ENCODE measurements at regions not wholly inside any gene's neighbourhood (a gene's known extent, or its start where the extent isn't known, plus 50 kb on each side); places are given as distances from the start of the nearest gene placed in this dataset.
"Not testable (repeated sequence)": the region's sequence is repeated elsewhere in the genome, so short reads cannot be mapped to it uniquely, and the experiment has no call there.

- ChIA-PET POLR2A (ENCODE audit: partially characterized antibody) (no interaction called here), CTCF (ENCODE audit: partially characterized antibody) (no interaction called here)
- H3K9me3 ChIP-seq (ENCODE audit: control insufficient read depth in 1 of 2, low read length in 2 of 2), result no peaks in the 10 kb centered on the region
- H3K4me3 ChIP-seq (ENCODE audit: low read length in 2 of 2), result no peak overlapping the region
- no peaks in the 10 kb centered on the region for H3K4me1 Mint-ChIP-seq
- no peaks in the 10 kb centered on the region for H3K36me3 Mint-ChIP-seq
- H3K27ac Mint-ChIP-seq, result no peak overlapping the region
- peaks cover 0 to 8% (median 4%) of the 10 kb centered on the region in 8 donors for H3K9me3 Mint-ChIP-seq
- no peaks in the 10 kb centered on the region for H3K27me3 ChIP-seq (ENCODE audit: insufficient read depth, low read length)
- no peak overlapping the region for H3K27ac ChIP-seq (ENCODE audit: low read depth, low read length)
- H3K36me3 ChIP-seq (ENCODE audit: insufficient read depth, low read length), result no peaks in the 10 kb centered on the region
- no peaks in the 10 kb centered on the region for H3K4me1 ChIP-seq (ENCODE audit: insufficient read depth, low read length)
- DNase-seq, result no peak
- intact Hi-C loops (cut with micrococcal nuclease), result no loop called here
- no peak overlapping the region for H3K4me3 Mint-ChIP-seq
- no peaks in the 10 kb centered on the region for H3K27me3 Mint-ChIP-seq
Observed at GRCh38 chr6:66179361-66179760, 472.3 kb upstream of the EYS start.

- H3K4me3 Mint-ChIP-seq, result no peak overlapping the region
- intact Hi-C loops (cut with micrococcal nuclease), result no loop called here
- no peaks in the 10 kb centered on the region for H3K36me3 Mint-ChIP-seq
- DNase-seq, result no peak
- no peaks in the 10 kb centered on the region for H3K4me1 Mint-ChIP-seq
- POLR2A ChIA-PET (ENCODE audit: partially characterized antibody), result no interaction called here
- no peaks in the 10 kb centered on the region for H3K36me3 ChIP-seq (ENCODE audit: insufficient read depth, low read length)
- H3K27me3 Mint-ChIP-seq, result no peaks in the 10 kb centered on the region
- no peak overlapping the region for H3K4me3 ChIP-seq (ENCODE audit: low read length in 2 of 2)
- H3K27ac Mint-ChIP-seq, result no peak overlapping the region
- no peaks in the 10 kb centered on the region for H3K9me3 ChIP-seq (ENCODE audit: control insufficient read depth in 1 of 2, low read length in 2 of 2)
- peaks cover 0 to 48% (median 28%) of the 10 kb centered on the region in 8 donors for H3K9me3 Mint-ChIP-seq
- H3K4me1 ChIP-seq (ENCODE audit: insufficient read depth, low read length), result no peaks in the 10 kb centered on the region
- CTCF ChIA-PET (ENCODE audit: partially characterized antibody), result interaction anchor here (0.5 kb wide), 1 partner anchor 22 kb away, joined by 4 read pairs; no protein-coding TSS in a partner anchor
- H3K27ac ChIP-seq (ENCODE audit: low read depth, low read length), result no peak overlapping the region
- no peaks in the 10 kb centered on the region for H3K27me3 ChIP-seq (ENCODE audit: insufficient read depth, low read length)
Observed at GRCh38 chr6:66173587-66173986, 466.6 kb upstream of the EYS start.

GRCh38 chr6:66166713-66167112 lies 459.7 kb upstream of the EYS start:
- H3K9me3 ChIP-seq (ENCODE audit: control insufficient read depth in 1 of 2, low read length in 2 of 2); intact Hi-C loops (cut with micrococcal nuclease); H3K27ac ChIP-seq (ENCODE audit: low read depth, low read length); POLR2A ChIA-PET (ENCODE audit: partially characterized antibody); H3K36me3 Mint-ChIP-seq; H3K27me3 ChIP-seq (ENCODE audit: insufficient read depth, low read length); H3K4me3 Mint-ChIP-seq; H3K4me3 ChIP-seq (ENCODE audit: low read length in 2 of 2); H3K4me1 Mint-ChIP-seq; CTCF ChIA-PET (ENCODE audit: partially characterized antibody); H3K27me3 Mint-ChIP-seq; DNase-seq; H3K27ac Mint-ChIP-seq; H3K4me1 ChIP-seq (ENCODE audit: insufficient read depth, low read length); H3K36me3 ChIP-seq (ENCODE audit: insufficient read depth, low read length): not testable (repeated sequence)
- peaks cover 8 to 58% (median 42%) of the 10 kb centered on the region in 8 donors for H3K9me3 Mint-ChIP-seq

- CTCF ChIA-PET (ENCODE audit: partially characterized antibody), result no interaction called here
Observed at GRCh38 chr6:66161546-66162108, 454.6 kb upstream of the EYS start.

GRCh38 chr6:66159937-66160336 lies 452.9 kb upstream of the EYS start:
- ChIA-PET POLR2A (ENCODE audit: partially characterized antibody) (no interaction called here), CTCF (ENCODE audit: partially characterized antibody) (no interaction called here)
- Mint-ChIP-seq H3K4me3 (no peak overlapping the region), H3K27me3 (no peaks in the 10 kb centered on the region), H3K36me3 (no peaks in the 10 kb centered on the region), H3K9me3 (peaks cover 12 to 44% (median 31%) of the 10 kb centered on the region in 8 donors), H3K27ac (no peak overlapping the region), H3K4me1 (no peaks in the 10 kb centered on the region)
- no peak overlapping the region for H3K4me3 ChIP-seq (ENCODE audit: low read length in 2 of 2)
- intact Hi-C loops (cut with micrococcal nuclease), result no loop called here
- H3K27ac ChIP-seq (ENCODE audit: low read depth, low read length), result no peak overlapping the region
- no peak for DNase-seq
- no peaks in the 10 kb centered on the region for H3K4me1 ChIP-seq (ENCODE audit: insufficient read depth, low read length)
- peaks cover 0 to 8% of the 10 kb centered on the region in 2 donors for H3K9me3 ChIP-seq (ENCODE audit: control insufficient read depth in 1 of 2, low read length in 2 of 2)
- no peaks in the 10 kb centered on the region for H3K36me3 ChIP-seq (ENCODE audit: insufficient read depth, low read length)
- no peaks in the 10 kb centered on the region for H3K27me3 ChIP-seq (ENCODE audit: insufficient read depth, low read length)

More at GRCh38 chr6:66161546-66162108, 454.6 kb upstream of the EYS start:
- DNase-seq, result no peak
- H3K27me3 ChIP-seq (ENCODE audit: insufficient read depth, low read length), result no peaks in the 10 kb centered on the region
- H3K36me3 ChIP-seq (ENCODE audit: insufficient read depth, low read length), result no peaks in the 10 kb centered on the region
- H3K4me1 ChIP-seq (ENCODE audit: insufficient read depth, low read length), result no peaks in the 10 kb centered on the region
- no peaks in the 10 kb centered on the region for H3K4me1 Mint-ChIP-seq
- H3K27ac ChIP-seq (ENCODE audit: low read depth, low read length), result no peak overlapping the region
- peaks cover 0 to 8% of the 10 kb centered on the region in 2 donors for H3K9me3 ChIP-seq (ENCODE audit: control insufficient read depth in 1 of 2, low read length in 2 of 2)
- H3K36me3 Mint-ChIP-seq, result peaks cover 0 to 3% of the 10 kb centered on the region in 2 donors
- H3K27me3 Mint-ChIP-seq, result no peaks in the 10 kb centered on the region
- peaks cover 11 to 54% (median 40%) of the 10 kb centered on the region in 8 donors for H3K9me3 Mint-ChIP-seq
- intact Hi-C loops (cut with micrococcal nuclease), result no loop called here
- POLR2A ChIA-PET (ENCODE audit: partially characterized antibody), result no interaction called here
- no peak overlapping the region for H3K4me3 Mint-ChIP-seq
- no peak overlapping the region for H3K27ac Mint-ChIP-seq
- no peak overlapping the region for H3K4me3 ChIP-seq (ENCODE audit: low read length in 2 of 2)

GRCh38 chr6:66153247-66153646 lies 446.2 kb upstream of the EYS start:
- no peaks in the 10 kb centered on the region for H3K36me3 ChIP-seq (ENCODE audit: insufficient read depth, low read length)
- H3K4me3 ChIP-seq (ENCODE audit: low read length in 2 of 2), result no peak overlapping the region
- ChIA-PET CTCF (ENCODE audit: partially characterized antibody) (no interaction called here), POLR2A (ENCODE audit: partially characterized antibody) (no interaction called here)
- intact Hi-C loops (cut with micrococcal nuclease), result no loop called here
- H3K4me1 ChIP-seq (ENCODE audit: insufficient read depth, low read length), result no peaks in the 10 kb centered on the region
- DNase-seq, result no peak
- H3K9me3 Mint-ChIP-seq, result peaks cover 0 to 11% (median 3%) of the 10 kb centered on the region in 8 donors
- no peaks in the 10 kb centered on the region for H3K4me1 Mint-ChIP-seq
- no peaks in the 10 kb centered on the region for H3K27me3 Mint-ChIP-seq
- H3K27ac ChIP-seq (ENCODE audit: low read depth, low read length), result no peak overlapping the region
- no peaks in the 10 kb centered on the region for H3K9me3 ChIP-seq (ENCODE audit: control insufficient read depth in 1 of 2, low read length in 2 of 2)
- H3K27me3 ChIP-seq (ENCODE audit: insufficient read depth, low read length), result no peaks in the 10 kb centered on the region
- no peak overlapping the region for H3K27ac Mint-ChIP-seq
- H3K36me3 Mint-ChIP-seq, result no peaks in the 10 kb centered on the region
- H3K4me3 Mint-ChIP-seq, result no peak overlapping the region

GRCh38 chr6:66149132-66149531 lies 442.1 kb upstream of the EYS start:
- Mint-ChIP-seq H3K9me3 (peaks cover 0 to 20% (median 5%) of the 10 kb centered on the region in 8 donors), H3K27ac (no peak overlapping the region), H3K4me1 (no peaks in the 10 kb centered on the region), H3K36me3 (no peaks in the 10 kb centered on the region), H3K4me3 (no peak overlapping the region), H3K27me3 (no peaks in the 10 kb centered on the region)
- Histone ChIP-seq H3K4me3 (ENCODE audit: low read length in 2 of 2) (no peak overlapping the region), H3K9me3 (ENCODE audit: control insufficient read depth in 1 of 2, low read length in 2 of 2) (no peaks in the 10 kb centered on the region), H3K27ac (ENCODE audit: low read depth, low read length) (no peak overlapping the region), H3K4me1 (ENCODE audit: insufficient read depth, low read length) (no peaks in the 10 kb centered on the region), H3K36me3 (ENCODE audit: insufficient read depth, low read length) (no peaks in the 10 kb centered on the region), H3K27me3 (ENCODE audit: insufficient read depth, low read length) (no peaks in the 10 kb centered on the region)
- ChIA-PET POLR2A (ENCODE audit: partially characterized antibody) (no interaction called here), CTCF (ENCODE audit: partially characterized antibody) (no interaction called here)
- intact Hi-C loops (cut with micrococcal nuclease), result no loop called here
- no peak for DNase-seq

GRCh38 chr6:66145867-66146266 lies 438.8 kb upstream of the EYS start:
- Histone ChIP-seq H3K4me1 (ENCODE audit: insufficient read depth, low read length) (no peaks in the 10 kb centered on the region), H3K36me3 (ENCODE audit: insufficient read depth, low read length) (no peaks in the 10 kb centered on the region), H3K4me3 (ENCODE audit: low read length in 2 of 2) (no peak overlapping the region), H3K9me3 (ENCODE audit: control insufficient read depth in 1 of 2, low read length in 2 of 2) (no peaks in the 10 kb centered on the region), H3K27ac (ENCODE audit: low read depth, low read length) (no peak overlapping the region), H3K27me3 (ENCODE audit: insufficient read depth, low read length) (no peaks in the 10 kb centered on the region)
- CTCF ChIA-PET (ENCODE audit: partially characterized antibody), result no interaction called here
- Mint-ChIP-seq H3K27ac (no peak overlapping the region), H3K27me3 (no peaks in the 10 kb centered on the region), H3K9me3 (peaks cover 0 to 15% (median 5%) of the 10 kb centered on the region in 8 donors), H3K4me3 (no peak overlapping the region), H3K4me1 (no peaks in the 10 kb centered on the region), H3K36me3 (no peaks in the 10 kb centered on the region)
- intact Hi-C loops (cut with micrococcal nuclease), result no loop called here
- no peak for DNase-seq
- POLR2A ChIA-PET (ENCODE audit: partially characterized antibody), result no interaction called here
